ENCODE measurements at regions not wholly inside any gene's neighbourhood (a gene's known extent, or its start where the extent isn't known, plus 50 kb on each side); places are given as distances from the start of the nearest gene placed in this dataset.
"Not testable (repeated sequence)": the region's sequence is repeated elsewhere in the genome, so short reads cannot be mapped to it uniquely, and the experiment has no call there.

DNA sequence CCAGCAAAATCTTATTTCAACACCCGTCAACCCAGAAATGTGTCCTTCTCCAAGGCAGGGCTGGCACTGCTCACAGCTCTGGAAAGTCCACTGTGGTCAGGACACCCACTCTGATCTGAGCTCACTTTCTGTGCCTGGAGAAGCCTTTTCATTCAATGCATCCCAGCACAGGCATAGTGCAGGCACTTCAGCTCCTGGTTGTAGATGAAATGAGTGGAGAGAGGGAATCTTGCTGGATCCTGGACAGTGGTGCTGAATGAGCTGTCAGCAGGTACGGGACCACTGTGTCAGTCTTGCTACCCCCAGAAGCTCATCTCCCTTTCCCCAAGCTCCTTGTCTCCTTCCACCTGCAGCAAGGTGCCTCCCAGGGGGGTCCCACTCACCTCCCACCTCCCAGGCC, 86.1 kb upstream of the SALL1 start:
- Histone ChIP-seq H3K27ac (no peak overlapping the region), H3K27me3 (peaks cover 0 to 11% of the 10 kb centered on the region in 2 donors), H3K9me3 (no peaks in the 10 kb centered on the region), H3K4me1 (no peaks in the 10 kb centered on the region), H3K36me3 (no peaks in the 10 kb centered on the region), H3K4me3 (no peak overlapping the region)
- TF ChIP-seq POLR2AphosphoS5 (IDR thresholded peaks at IDR 0.05), result no peak
- no peak for TF ChIP-seq CTCF (IDR thresholded peaks at IDR 0.05)
- no peak for TF ChIP-seq POLR2A (IDR thresholded peaks at IDR 0.05)
- intact Hi-C loops (cut with DNase I; ENCODE audit: low total_unique reads), result no loop called here
- DNase-seq (ENCODE audit: low spot score in 2 of 2), result no peak

DNA sequence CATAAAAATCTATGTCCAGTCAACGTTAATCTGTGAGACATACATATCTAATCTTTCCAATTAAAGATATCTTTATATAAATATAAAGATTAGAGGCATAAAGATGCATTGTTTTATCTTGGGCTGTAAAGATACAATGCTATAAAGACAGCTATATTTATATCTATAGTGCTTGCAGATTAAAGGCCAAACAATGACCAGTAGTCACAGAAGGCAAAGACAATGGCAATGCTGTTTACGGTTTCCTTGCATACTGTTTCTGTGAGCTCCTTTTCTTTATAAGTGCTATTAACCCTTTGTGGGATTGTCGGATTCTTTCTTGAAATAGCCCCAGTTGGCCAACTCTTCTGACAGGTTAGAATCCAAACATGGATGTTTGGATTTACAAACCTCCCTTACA, 85.5 kb upstream of the SALL1 start:
- intact Hi-C loops (cut with DNase I; ENCODE audit: low total_unique reads), result no loop called here
- DNase-seq (ENCODE audit: low spot score in 2 of 2), result no peak
- H3K4me3 ChIP-seq, result no peak overlapping the region
- no peaks in the 10 kb centered on the region for H3K36me3 ChIP-seq
- peaks cover 0 to 8% of the 10 kb centered on the region in 2 donors for H3K27me3 ChIP-seq
- no peak for TF ChIP-seq POLR2AphosphoS5 (IDR thresholded peaks at IDR 0.05)
- no peak for TF ChIP-seq CTCF (IDR thresholded peaks at IDR 0.05)
- TF ChIP-seq POLR2A (IDR thresholded peaks at IDR 0.05), result no peak
- no peaks in the 10 kb centered on the region for H3K4me1 ChIP-seq
- no peaks in the 10 kb centered on the region for H3K9me3 ChIP-seq
- no peak overlapping the region for H3K27ac ChIP-seq

GRCh38 chr16:51231702-51232101, 80.6 kb upstream of the SALL1 start:
- TF ChIP-seq POLR2AphosphoS5 (IDR thresholded peaks at IDR 0.05), result no peak
- TF ChIP-seq POLR2A (IDR thresholded peaks at IDR 0.05), result no peak
- no peak for TF ChIP-seq CTCF (IDR thresholded peaks at IDR 0.05)
- no peaks in the 10 kb centered on the region for H3K36me3 ChIP-seq
- H3K4me3 ChIP-seq, result no peak overlapping the region
- H3K27me3 ChIP-seq, result peaks cover 0 to 8% of the 10 kb centered on the region in 2 donors
- intact Hi-C loops (cut with DNase I; ENCODE audit: low total_unique reads), result no loop called here
- H3K4me1 ChIP-seq, result no peaks in the 10 kb centered on the region
- no peak overlapping the region for H3K27ac ChIP-seq
- no peak for DNase-seq (ENCODE audit: low spot score in 2 of 2)
- H3K9me3 ChIP-seq, result no peaks in the 10 kb centered on the region

GRCh38 chr16:51230035-51230434, 79.0 kb upstream of the SALL1 start:
- H3K36me3 ChIP-seq; H3K27me3 ChIP-seq; H3K4me3 ChIP-seq; H3K27ac ChIP-seq; H3K9me3 ChIP-seq; DNase-seq (ENCODE audit: low spot score in 2 of 2); H3K4me1 ChIP-seq; intact Hi-C loops (cut with DNase I; ENCODE audit: low total_unique reads): not testable (repeated sequence)

DNA sequence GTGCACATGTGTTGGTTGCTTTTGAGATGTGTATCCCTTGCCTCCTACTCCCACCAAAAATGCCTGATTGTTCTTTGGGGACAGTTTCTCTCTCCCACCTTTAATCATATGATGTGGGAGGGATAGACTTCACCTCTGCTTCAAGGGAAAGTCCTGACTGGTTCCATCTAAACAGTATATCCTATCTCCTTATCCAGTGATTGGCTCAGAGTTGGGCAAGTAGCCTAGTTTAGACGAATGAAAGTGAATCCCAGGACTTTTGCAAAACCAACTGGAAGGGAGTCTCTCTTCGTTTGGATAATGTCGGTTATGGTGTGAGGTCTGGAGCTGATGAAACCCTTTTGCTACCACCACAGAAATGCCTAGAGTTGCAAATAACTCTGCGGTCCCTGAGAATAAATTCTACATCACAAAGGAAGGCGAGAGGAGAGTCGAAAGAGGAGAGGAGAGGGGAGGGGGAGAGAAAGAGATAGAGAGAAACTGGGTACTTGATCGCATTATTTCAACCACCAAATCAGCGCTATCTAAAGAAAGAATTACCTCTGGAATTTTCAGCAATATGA, 77.1 kb upstream of the SALL1 start:
- Histone ChIP-seq H3K4me3 (no peak overlapping the region), H3K9me3 (no peaks in the 10 kb centered on the region), H3K4me1 (no peaks in the 10 kb centered on the region), H3K27ac (no peak overlapping the region), H3K27me3 (peaks cover 0 to 3% of the 10 kb centered on the region in 2 donors), H3K36me3 (no peaks in the 10 kb centered on the region)
- intact Hi-C loops (cut with DNase I; ENCODE audit: low total_unique reads), result no loop called here
- TF ChIP-seq POLR2A (IDR thresholded peaks at IDR 0.05) (no peak), CTCF (IDR thresholded peaks at IDR 0.05) (no peak), POLR2AphosphoS5 (IDR thresholded peaks at IDR 0.05) (no peak)
- DNase-seq (ENCODE audit: low spot score in 2 of 2), result no peak

DNA sequence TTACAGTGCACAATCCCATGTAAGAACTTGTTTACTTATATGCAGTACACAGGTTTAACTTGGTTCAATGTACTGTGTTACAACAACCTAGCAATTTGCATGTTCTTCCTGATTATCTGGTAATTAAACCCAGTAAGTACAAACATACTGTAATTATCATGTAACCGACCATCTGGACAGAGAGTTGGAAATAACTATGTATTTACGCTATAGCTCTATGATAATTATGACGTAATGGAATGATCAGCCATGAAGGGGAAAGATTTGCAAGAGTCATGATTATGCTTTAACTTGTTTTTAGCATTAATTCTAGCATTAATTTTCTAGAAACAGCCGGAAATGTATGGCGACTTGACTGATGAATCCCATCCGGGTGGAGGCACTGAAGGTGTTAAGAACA, 74.8 kb upstream of the SALL1 start:
- Histone ChIP-seq H3K27ac (no peak overlapping the region), H3K9me3 (no peaks in the 10 kb centered on the region), H3K4me3 (no peak overlapping the region), H3K27me3 (no peaks in the 10 kb centered on the region), H3K36me3 (no peaks in the 10 kb centered on the region), H3K4me1 (no peaks in the 10 kb centered on the region)
- TF ChIP-seq POLR2A (IDR thresholded peaks at IDR 0.05) (no peak), CTCF (IDR thresholded peaks at IDR 0.05) (no peak), POLR2AphosphoS5 (IDR thresholded peaks at IDR 0.05) (no peak)
- no peak for DNase-seq (ENCODE audit: low spot score in 2 of 2)
- intact Hi-C loops (cut with DNase I; ENCODE audit: low total_unique reads), result no loop called here

Data from breast epithelium (tissue), 4 donors.